Osteoblast (primary cell): ENCODE measurements at regions not wholly inside any gene's neighbourhood (a gene's known extent, or its start where the extent isn't known, plus 50 kb on each side); places are given as distances from the start of the nearest gene placed in this dataset.

ENCODE experiments used
- DNase-seq: peaks from one replicate; pipeline ENCODE4 v3.0.0; 2011; ENCODE audit warnings: low spot score, mixed read lengths; ENCODE audit not compliant: insufficient read length; ENCODE audit errors: missing footprints
- H2AFZ ChIP-seq: 2 replicates; pipeline ENCODE4 v1.6.0; 2011; ENCODE audit warnings: mild to moderate bottlenecking, low read length
- H3K27ac ChIP-seq: 2 replicates; pipeline ENCODE4 v1.5.1; 2011; ENCODE audit warnings: mild to moderate bottlenecking, low read depth, low read length, moderate library complexity
- H3K27me3 ChIP-seq: 2 replicates; pipeline ENCODE4 v1.6.0; 2012; ENCODE audit warnings: mild to moderate bottlenecking, control low read depth, inconsistent platforms, low read length, moderate library complexity; ENCODE audit not compliant: insufficient read depth
- H3K36me3 ChIP-seq: 2 replicates; pipeline ENCODE4 v1.5.1; 2011; ENCODE audit warnings: mild to moderate bottlenecking, low read length, control low read depth, moderate library complexity; ENCODE audit not compliant: insufficient read depth
- H3K4me1 ChIP-seq: 2 replicates; pipeline ENCODE4 v1.5.1; 2011; ENCODE audit warnings: mild to moderate bottlenecking, low read length, control low read depth, moderate library complexity; ENCODE audit not compliant: insufficient read depth
- H3K4me2 ChIP-seq: 2 replicates; pipeline ENCODE4 v1.6.0; 2011; ENCODE audit warnings: mild to moderate bottlenecking, low read length; ENCODE audit not compliant: insufficient read depth
- H3K4me3 ChIP-seq: fragments of 200-600 bp; sonication (generic); 3 replicates; pipeline ENCODE4 v1.5.1; 2012; ENCODE audit warnings: mild to moderate bottlenecking, low read length, inconsistent platforms; ENCODE audit not compliant: insufficient read depth
- H3K79me2 ChIP-seq: 2 replicates; pipeline ENCODE4 v1.6.0; 2012; ENCODE audit warnings: mild to moderate bottlenecking, low read length, control low read depth, inconsistent platforms; ENCODE audit not compliant: insufficient read depth
- H3K9me3 ChIP-seq: 2 replicates; pipeline ENCODE4 v1.5.1; 2011; ENCODE audit warnings: low read depth, low read length, control low read depth
- H4K20me1 ChIP-seq: 2 replicates; pipeline ENCODE4 v1.6.0; 2012; ENCODE audit warnings: mild to moderate bottlenecking, low read length, control low read depth; ENCODE audit not compliant: insufficient read depth
- CTCF ChIP-seq: IDR thresholded peaks from 2 replicates; pipeline ENCODE4 v1.5.1; 2011; ENCODE audit warnings: mild to moderate bottlenecking, low read depth, low read length, moderate library complexity; ENCODE audit errors: extremely low read depth

- no peaks in the 10 kb centered on the region for H3K9me3 ChIP-seq
- no peaks in the 10 kb centered on the region for H3K27me3 ChIP-seq
- no peak for DNase-seq
- no peaks in the 10 kb centered on the region for H3K4me1 ChIP-seq
- no peak overlapping the region for H3K27ac ChIP-seq
- no peak for TF ChIP-seq CTCF
- H3K4me2 ChIP-seq: no peak overlapping the region
- H3K4me3 ChIP-seq: no peak overlapping the region
- no peak overlapping the region for H2AFZ ChIP-seq
- H4K20me1 ChIP-seq: no peaks in the 10 kb centered on the region
- no peaks in the 10 kb centered on the region for H3K36me3 ChIP-seq
- no peaks in the 10 kb centered on the region for H3K79me2 ChIP-seq
These were observed 91.7 kb upstream of the ACVR1 start for GRCh38 chr2:157967856-157968255.

- no peak overlapping the region for H3K4me2 ChIP-seq
- H3K4me3 ChIP-seq: no peak overlapping the region
- DNase-seq: no peak
- no peaks in the 10 kb centered on the region for H3K9me3 ChIP-seq
- H3K27me3 ChIP-seq: no peaks in the 10 kb centered on the region
- no peaks in the 10 kb centered on the region for H4K20me1 ChIP-seq
- H3K79me2 ChIP-seq: no peaks in the 10 kb centered on the region
- no peak for TF ChIP-seq CTCF
- no peak overlapping the region for H3K27ac ChIP-seq
- H3K36me3 ChIP-seq: no peaks in the 10 kb centered on the region
- no peaks in the 10 kb centered on the region for H3K4me1 ChIP-seq
- no peak overlapping the region for H2AFZ ChIP-seq
These were observed 83.1 kb upstream of the ACVR1 start for GRCh38 chr2:157959249-157959648.

- Histone ChIP-seq H3K79me2 (no peaks in the 10 kb centered on the region), H3K36me3 (no peaks in the 10 kb centered on the region), H3K27ac (no peak overlapping the region), H3K4me2 (no peak overlapping the region), H4K20me1 (no peaks in the 10 kb centered on the region), H3K27me3 (peaks cover 3% of the 10 kb centered on the region), H3K9me3 (no peaks in the 10 kb centered on the region), H2AFZ (no peak overlapping the region), H3K4me3 (no peak overlapping the region), H3K4me1 (no peaks in the 10 kb centered on the region)
- no peak for TF ChIP-seq CTCF
- no peak for DNase-seq
These were observed 81.5 kb upstream of the ACVR1 start for GRCh38 chr2:157957596-157957995.

- no peak overlapping the region for H3K4me3 ChIP-seq
- H3K4me2 ChIP-seq: no peak overlapping the region
- DNase-seq: no peak
- H3K27me3 ChIP-seq: peaks cover 3% of the 10 kb centered on the region
- no peaks in the 10 kb centered on the region for H3K79me2 ChIP-seq
- H3K27ac ChIP-seq: no peak overlapping the region
- no peak overlapping the region for H2AFZ ChIP-seq
- H3K9me3 ChIP-seq: no peaks in the 10 kb centered on the region
- TF ChIP-seq CTCF: no peak
- no peaks in the 10 kb centered on the region for H4K20me1 ChIP-seq
- H3K4me1 ChIP-seq: no peaks in the 10 kb centered on the region
- H3K36me3 ChIP-seq: no peaks in the 10 kb centered on the region
These were observed 76.4 kb upstream of the ACVR1 start for GRCh38 chr2:157952558-157952957.
